AG09319 (cell line): ENCODE measurements at regions not wholly inside any gene's neighbourhood (a gene's known extent, or its start where the extent isn't known, plus 50 kb on each side); places are given as distances from the start of the nearest gene placed in this dataset.
"Not testable (repeated sequence)": the region's sequence is repeated elsewhere in the genome, so short reads cannot be mapped to it uniquely, and the experiment has no call there.

Experiments
- DNase-seq: peaks from one replicate; pipeline ENCODE4 v3.0.0-alpha.2; 2010; ENCODE audit warnings: low read depth; ENCODE audit errors: extremely low read depth
- TF ChIP-seq, protein P1 (sequence below): IDR thresholded peaks from 2 replicates; pipeline ENCODE4 v1.5.1; 2011; ENCODE audit warnings: low read depth, mild to moderate bottlenecking, inconsistent platforms, low read length, moderate library complexity

- no peak for DNase-seq
- TF ChIP-seq, protein P1, sequence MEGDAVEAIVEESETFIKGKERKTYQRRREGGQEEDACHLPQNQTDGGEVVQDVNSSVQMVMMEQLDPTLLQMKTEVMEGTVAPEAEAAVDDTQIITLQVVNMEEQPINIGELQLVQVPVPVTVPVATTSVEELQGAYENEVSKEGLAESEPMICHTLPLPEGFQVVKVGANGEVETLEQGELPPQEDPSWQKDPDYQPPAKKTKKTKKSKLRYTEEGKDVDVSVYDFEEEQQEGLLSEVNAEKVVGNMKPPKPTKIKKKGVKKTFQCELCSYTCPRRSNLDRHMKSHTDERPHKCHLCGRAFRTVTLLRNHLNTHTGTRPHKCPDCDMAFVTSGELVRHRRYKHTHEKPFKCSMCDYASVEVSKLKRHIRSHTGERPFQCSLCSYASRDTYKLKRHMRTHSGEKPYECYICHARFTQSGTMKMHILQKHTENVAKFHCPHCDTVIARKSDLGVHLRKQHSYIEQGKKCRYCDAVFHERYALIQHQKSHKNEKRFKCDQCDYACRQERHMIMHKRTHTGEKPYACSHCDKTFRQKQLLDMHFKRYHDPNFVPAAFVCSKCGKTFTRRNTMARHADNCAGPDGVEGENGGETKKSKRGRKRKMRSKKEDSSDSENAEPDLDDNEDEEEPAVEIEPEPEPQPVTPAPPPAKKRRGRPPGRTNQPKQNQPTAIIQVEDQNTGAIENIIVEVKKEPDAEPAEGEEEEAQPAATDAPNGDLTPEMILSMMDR: no peak
Measured at GRCh38 chr3:86782286-86782685, 208.7 kb downstream of the VGLL3 start.

DNA sequence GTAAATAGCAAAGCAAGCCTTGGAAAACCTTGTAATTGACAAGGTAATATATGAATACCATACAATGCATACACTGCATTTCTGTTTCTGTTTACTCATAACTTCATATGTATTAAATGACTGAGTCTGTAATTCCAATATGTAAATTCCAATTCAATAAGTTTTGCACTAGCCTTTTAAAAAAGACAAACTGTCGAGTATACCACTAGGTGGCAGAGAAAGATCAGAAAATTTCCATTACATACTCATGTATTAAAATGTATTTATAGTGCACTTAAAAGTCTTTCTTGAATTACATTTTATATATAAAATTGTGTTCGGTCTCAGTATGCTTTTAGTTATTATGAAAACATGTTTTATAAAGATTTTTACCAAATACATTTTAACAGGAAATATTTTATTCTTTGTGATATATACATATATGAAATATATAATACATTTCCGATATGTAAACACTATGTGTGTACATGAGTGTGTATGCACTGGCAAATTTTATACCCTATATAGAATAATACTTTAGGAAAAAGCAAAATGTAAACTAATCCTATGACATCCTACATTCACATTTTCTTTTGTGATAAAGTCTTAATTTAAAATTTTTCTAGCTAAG is 216.8 kb downstream of the VGLL3 start:
- TF ChIP-seq, protein P1: peak; percentile 48

GRCh38 chr3:86772699-86773098 is 218.2 kb downstream of the VGLL3 start:
- no peak for DNase-seq
- TF ChIP-seq, protein P1: no peak

More for the DNA sequence above, 216.8 kb downstream of the VGLL3 start:
- no peak for DNase-seq

DNA sequence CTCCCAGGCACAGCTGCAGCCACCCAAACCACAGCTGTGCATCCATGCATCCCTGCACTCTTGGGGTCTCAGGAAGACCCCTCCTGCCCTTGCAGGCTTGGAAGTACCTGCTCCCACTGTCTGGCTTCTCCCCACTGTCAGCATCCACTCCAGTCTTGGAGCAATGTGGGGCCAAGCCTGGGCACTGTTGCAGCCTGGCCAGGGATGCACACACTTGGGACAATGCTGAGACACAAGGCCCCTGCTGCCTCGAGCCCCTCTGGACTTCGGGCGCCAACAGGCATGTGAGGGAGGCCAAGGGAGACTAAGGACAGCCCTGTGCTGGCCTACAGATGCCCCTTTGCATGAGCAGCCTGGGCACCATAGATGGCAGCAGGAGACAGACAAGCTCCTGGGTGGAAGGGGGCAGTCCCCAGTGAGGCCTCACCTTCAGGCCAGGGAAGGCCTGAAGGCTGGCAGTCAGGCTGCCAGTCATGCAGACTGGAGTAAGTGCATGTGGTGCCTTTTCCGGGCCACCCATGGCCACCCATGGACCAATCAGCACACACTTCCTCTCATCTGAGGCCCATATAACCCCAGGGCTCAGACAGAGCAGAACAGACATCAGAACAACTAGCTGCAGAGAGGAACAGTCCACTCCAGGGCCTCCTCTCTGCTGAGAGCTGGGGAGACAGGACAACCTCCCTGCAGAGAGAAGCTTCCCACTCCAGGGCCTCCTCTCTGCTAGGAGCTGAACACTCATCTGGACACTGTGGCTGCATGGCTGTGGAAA is 219.0 kb downstream of the VGLL3 start:
- TF ChIP-seq, protein P1: no peak
- no peak for DNase-seq

- TF ChIP-seq, protein P1: no peak
- no peak for DNase-seq
Measured at GRCh38 chr3:86766331-86766730, 224.6 kb downstream of the VGLL3 start.

DNA sequence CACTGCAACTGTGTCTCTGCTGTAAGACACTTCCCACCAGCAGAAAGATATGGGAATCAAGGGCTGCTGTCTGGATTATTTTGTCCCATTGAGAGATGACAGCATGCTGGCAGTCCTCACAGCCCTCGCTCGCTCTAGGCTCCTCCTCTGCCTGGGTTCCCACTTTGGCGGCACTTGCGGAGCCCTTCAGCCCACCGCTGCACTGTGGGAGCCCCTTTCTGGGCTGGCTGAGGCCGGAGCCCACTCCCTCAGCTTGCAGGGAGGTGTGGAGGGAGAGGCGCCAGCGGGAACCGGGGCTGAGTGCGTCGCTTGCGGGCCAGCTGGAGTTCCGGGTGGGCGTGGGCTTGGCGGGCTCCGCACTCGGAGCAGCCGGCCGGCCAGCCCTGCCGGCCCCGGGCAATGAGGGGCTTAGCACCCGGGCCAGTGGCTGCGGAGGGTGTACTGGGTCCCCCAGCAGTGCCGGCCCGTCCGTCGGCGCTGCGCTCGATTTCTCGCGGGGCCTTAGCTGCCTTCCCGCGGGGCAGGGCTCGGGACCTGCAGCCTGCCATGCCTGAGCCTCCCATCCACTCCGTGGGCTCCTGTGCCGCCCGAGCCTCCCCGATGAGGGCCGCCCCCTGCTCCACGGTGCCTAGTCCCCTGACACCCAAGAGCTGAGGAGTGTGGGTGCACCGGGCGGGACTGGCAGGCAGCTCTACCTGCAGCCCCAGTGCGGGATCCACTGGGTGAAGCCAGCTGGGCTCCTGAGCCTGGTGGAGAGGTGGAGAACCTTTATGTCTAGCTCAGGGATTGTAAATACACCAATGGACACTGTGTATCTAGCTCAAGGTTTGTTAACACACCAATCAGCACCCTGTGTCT is 233.4 kb downstream of the VGLL3 start:
- not testable (repeated sequence) for DNase-seq

- TF ChIP-seq, protein P1: no peak
- no peak for DNase-seq
Measured at GRCh38 chr3:86748015-86748414, 242.9 kb downstream of the VGLL3 start.
